HG03342 (cell line): ENCODE measurements at regions not wholly inside any gene's neighbourhood (a gene's known extent, or its start where the extent isn't known, plus 50 kb on each side); places are given as distances from the start of the nearest gene placed in this dataset.

Experiments used
- ATAC-seq: cut with Tn5 transposase; IDR thresholded peaks from one replicate; pipeline ENCODE4 v1.9.1; 2021; ENCODE audit warnings: mild to moderate bottlenecking, moderate library complexity; ENCODE audit not compliant: unreplicated experiment

DNA sequence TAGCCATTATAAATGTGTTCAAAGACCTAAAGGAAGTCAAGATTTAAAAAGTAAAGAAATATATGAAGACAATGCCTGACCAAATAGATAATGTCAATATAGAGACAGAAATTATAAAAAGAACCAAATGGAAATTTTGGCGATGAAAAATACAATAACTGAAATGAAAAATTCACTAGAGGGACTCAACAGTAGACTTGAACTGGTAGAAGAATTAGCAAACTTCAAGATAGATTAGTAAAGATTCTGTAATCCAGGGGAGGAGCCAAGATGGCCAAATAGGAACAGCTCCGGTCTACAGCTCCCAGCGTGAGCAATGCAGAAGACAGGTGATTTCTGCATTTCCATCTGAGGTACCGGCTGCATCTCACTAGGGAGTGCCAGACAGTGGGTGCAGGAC is 433.2 kb downstream of the HINT1 start:
- no peak for ATAC-seq

DNA sequence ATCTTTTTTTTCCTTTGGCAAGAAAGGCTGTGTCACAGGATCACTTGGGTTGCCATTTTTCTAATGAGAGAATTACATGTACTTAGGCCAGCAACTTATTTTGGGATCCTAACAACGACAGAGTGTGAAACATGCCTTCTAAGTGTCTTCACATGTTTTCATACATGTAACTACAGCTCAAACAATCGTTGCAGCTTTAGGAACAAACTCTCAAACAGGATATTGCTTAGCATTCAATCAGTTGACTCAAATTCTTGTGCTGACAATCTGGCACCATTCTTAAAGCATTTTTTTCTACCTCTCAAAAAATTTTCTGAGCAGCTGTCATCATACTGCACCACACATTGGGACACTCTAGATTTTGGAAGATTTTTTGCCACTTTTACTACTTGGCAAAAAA is 435.5 kb downstream of the HINT1 start:
- no peak for ATAC-seq

DNA sequence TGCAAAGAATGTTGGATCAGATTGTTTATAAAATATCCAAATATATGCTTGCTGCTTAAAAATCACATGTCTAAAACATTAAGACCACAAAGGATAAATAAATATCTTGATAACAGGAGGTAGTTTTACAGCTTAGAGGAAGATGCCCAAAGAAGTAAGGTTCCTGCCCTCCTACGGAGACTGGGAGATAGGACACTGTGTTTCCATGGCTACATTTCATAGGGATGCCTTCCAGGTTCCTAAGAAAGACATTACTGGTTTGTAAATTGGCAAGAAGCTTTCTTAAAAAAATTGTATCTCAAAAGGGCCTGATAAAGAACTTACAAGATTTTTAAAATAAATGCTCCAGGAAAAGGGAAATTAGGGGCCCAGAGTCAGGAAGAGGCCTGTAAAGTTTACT is 437.2 kb downstream of the HINT1 start:
- no peak for ATAC-seq

DNA sequence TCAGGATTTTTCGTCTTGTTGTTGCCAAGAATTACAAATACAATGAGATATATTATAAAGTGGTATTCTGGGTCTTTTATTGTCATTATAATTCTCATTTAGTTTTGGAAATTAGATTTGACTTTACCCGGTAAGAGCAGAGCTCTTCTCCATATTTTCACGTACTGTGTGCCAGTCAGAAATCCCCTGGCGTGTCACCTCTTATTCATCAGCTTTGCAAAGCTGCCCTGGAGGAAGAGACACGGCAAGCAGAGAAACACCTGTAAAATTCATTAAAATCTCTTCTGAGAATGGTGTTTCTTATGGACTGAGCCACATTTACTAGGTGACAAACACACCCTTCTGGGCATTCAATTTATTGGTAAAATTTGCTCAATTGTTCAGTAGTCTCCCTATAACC is 440.4 kb downstream of the HINT1 start:
- ATAC-seq: no peak

DNA sequence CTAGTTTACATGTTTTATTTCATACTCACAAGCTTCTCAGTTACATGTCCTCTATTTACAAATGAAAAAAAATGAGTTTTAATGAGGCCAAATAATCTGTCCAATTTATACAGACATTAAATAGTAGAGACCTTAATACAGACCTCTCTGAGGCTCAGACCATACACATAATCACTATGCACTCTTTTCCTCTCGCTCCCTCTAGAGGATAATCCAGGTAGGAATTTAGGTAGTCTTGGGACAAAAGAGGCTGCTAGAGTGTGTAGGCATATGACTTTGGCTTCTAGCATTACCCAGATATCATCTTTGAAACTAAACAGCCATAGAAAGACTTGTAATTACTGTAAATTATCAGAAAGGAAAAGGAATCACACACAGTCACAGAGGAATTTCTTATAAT is 444.7 kb downstream of the HINT1 start:
- ATAC-seq: peak; percentile 56

DNA sequence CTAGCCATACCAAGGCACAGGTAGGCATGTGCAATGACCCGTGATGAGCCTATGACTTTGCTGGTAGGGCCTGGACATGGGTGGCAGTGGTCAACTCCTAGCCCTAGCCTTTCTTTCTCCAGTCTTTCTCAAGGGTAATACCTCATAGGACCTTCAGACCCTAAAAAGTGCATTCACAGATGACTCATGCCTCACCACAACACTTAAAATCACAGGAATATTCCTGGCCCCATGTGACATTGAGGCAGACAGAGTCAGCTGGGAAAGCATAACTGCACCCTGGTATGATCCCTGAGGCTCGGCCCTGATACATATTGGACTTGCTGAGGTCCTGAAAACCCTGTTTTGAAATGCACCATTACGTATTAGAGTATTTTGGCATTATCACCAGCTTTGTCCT is 449.5 kb downstream of the HINT1 start:
- ATAC-seq: no peak

DNA sequence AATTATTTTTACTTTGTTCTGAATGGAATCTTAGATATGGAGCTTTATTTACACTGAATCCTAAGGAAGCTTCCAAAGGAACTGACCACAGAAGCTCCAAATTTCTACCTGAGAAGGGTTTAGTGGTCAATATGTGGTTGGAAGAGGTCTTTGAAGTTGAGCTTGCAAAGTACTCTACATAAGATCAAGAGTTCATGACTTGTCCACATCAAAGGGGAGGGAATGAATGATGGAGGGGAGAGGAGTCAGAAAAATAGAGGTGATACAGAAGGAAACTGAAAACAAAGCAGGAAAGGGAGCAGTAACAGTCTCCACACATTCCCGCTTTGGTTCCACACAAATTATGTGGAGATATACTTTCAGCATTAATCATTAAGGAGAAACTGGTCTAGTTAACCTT is 450.9 kb downstream of the HINT1 start:
- ATAC-seq: no peak

DNA sequence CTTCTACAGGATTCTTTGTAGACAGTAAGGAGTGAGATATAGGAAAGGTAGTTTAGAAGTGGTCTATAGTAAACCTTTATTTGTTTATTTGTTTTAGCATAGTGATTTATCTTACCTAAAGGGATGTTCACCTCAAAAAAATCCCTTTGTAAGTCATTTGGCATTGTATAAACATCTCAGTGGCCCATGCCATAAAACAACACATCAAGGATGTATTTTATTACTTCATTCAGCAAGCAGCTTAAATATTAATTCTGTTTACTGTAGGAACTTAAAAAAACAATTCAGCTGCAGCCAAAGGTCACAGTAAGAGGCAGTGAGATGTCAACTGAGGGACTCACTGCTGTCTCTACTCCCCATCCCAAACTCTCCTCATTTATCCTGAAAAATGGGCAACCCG is 452.7 kb downstream of the HINT1 start:
- no peak for ATAC-seq

DNA sequence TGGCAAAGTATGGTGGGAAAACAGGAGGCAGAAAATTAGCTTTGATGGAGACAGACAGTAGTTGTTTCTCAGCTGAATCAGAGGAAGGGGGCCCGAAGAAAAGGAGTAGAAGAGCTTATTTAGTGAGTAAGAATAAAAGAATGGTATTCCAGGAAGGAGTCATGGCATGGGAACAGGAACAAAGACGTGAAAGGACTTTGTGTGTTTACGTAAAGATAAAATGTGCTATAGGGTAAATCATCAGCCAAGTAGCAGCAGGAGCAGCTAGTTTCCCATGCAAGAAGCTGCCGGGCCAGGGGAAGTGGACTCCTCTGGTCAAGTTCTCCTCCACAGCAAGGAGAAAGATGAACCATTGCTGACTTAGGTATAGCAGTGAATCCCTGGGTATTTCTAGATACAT is 454.5 kb downstream of the HINT1 start:
- no peak for ATAC-seq

DNA sequence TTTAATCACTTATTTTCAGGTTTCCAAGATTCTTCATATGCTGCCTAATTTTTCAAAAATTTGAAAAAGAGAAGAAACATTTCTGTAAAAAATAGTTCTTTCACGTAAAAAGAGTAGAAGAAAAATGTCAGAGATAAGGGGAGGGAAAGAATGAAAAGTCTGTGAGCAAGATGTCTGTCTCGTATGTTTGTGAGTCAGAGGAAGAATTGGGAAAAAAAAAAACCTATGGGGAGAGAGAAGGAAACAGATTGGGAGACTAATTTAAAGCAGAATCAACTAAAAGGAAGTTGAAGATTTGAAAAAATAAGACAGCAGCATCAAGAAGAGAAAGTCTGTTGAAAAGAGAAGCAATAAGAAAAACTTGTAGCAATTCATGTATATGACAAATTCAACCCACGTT is 456.3 kb downstream of the HINT1 start:
- no peak for ATAC-seq

DNA sequence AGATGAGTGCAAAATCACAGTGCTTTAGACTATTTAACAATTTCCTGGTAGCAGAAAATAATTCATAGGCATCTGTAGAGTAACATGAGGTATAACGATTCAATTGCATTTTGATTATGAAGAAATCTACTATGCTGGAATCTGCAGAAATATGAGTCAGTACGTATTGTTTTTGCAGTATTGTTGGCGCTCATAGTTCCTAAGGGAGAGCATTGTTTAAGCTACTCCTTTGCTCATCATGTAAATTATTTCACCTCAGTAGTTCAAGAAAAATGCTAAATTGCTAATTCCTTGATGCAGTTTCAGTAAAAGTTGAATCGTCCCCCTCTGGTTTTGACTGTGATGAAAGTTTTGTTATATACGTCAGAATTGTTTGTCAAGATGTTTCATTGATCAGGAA is 458.4 kb downstream of the HINT1 start:
- no peak for ATAC-seq

DNA sequence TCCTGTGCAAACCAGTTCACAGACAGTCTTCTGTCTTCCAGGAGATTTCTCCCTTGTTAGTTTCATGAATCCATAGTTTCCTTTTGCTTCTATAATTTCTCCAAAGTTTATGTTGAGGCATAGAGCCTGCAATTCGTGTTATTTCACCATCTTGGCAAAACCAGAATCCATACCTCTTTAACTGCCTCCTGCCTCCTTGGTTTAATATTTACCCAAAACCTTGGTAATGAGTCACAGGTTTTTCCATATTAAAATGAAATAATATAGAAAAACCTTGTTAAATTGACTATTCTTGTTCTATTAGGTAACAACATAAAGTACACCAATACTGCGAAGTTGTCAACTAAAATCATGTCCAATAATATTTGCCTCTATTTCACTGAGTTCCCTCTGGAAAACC is 459.7 kb downstream of the HINT1 start:
- no peak for ATAC-seq

DNA sequence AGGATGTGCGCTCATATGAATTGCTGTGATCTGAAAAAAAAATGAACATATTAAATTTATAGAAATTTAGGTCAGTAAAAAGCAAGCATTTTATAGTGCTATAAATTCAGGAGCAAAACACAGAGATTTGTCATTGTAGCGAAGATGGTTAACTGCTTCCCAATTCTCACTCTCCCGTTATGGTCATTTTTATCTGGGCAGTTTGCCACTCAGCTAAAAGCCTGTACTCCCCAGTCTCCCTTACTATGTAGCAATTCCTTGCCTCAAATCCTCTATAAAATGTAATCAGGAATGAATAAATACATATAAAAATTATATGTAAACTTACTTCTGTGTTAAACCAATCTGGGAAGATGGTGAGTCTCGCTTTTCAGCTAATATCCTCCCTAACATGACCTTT is 471.5 kb downstream of the HINT1 start:
- no peak for ATAC-seq

DNA sequence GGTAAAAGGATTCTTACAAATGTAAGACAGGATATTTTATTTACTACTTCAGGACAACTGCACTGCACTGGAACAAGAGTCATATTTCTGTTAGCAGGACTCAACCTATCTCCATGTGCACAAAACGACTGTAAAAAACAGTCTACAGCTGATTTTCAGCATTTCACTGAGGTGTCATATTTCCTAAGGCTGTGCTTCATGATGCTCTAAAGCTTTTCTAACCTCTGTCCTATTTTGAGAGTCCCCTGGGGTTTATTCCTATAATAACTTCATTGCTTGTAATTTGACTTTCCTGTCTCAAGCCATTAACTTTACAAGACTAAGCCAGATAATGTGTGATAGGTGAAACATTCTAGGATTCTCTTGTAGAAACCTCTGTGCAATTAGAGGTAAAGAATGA is 472.3 kb downstream of the HINT1 start:
- no peak for ATAC-seq

DNA sequence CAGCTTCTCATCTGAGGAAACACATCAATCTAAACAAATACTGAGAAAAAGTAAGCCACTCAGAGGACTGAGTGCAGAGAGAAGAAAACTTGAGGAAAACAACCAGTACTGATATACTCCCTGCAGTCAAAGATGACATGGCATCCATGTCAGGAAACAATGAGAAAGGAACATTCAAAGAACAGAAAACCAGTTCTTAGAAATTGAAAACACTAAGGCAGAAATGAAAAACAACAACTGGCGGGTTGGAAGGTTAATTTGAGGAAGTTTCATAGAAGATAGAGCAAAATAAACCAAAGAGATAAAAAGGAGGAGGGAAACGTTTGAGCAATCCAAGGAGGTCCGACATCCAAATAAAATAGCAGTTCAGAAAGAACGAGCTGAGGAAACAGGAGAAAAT is 475.2 kb downstream of the HINT1 start:
- no peak for ATAC-seq

DNA sequence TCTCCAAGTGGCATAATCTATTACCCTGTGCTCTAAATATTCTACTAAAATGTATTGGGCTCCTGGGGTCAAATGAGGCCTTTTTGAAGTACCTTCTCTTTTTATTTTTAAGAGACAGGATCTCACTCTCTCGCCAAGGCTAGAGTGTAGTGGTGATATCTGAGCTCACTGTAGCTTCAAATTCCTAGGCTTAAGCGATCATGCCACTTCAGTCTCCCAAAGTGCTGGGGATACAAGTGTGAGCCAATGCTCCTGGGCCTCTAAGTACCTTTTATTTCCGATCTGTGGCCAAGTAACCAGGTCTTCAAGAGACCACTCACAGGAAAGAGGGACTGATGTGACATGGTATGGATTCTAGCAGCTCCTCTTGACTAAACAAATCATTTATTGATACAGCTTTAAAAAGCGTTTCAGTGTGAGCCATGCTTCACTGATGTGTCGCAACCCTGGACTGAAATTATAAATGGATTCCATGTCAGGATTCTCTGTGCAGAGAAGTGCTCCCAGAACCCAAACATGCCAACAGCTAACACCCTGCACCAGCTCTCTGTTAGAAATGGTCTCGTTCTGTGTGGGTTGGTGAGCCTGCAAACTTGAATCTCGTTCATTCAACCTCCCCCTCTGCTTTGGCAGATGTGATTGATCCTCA is 477.8 kb downstream of the HINT1 start:
- no peak for ATAC-seq

DNA sequence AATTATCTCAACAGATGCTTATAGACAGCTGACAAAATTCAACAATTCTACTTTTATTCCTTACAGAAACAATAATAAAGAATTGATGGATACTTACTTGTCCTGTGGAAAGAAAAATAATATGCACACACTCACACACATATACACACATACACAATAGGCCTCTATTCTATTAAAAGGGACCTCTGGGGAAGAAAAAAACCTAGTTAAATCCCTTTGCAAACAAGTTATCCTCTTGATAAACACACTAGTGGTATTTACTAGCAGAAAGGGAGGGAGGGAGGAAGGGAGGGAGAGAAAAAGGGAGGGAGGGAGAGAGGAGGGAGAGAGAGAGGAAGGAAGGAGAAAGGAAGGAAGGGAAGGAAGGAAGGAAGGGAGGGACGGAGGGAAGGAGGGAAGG is 486.4 kb downstream of the HINT1 start:
- no peak for ATAC-seq

DNA sequence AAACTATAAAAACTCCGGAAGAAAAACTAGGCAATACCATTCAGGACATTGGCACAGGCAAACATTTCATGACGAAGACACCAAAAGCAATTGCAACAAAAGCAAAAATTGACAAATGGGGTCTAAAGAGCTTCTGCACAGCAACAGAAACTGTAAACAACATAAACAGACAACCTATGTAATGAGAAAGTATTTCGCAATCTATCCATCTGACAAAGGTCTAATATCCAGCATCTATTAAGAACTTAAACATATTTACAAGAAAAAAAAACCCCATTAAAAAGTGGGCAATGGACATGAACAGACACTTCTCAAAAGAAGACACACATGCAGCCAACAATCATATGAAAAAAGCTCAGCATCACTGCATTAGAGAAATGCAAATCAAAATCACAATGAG is 498.6 kb downstream of the HINT1 start:
- ATAC-seq: no peak

DNA sequence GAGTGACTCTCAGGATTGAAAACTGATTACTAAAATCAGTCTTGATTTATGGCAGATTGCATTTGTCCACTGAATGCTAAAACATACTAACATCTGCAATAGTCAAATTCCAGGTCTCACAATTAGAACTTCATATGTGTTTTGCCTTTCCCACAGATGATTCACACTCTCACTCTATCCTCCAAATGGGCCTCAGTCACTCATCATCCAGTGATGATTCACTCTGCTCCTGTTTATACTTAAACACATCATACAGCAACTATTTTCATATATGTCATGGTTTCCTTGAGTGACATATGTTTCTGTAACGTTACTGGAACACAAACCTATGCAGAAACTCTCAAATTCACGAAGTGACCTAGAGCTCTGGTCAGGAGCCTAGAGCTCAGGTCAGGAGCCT is 512.9 kb downstream of the HINT1 start:
- ATAC-seq: no peak

DNA sequence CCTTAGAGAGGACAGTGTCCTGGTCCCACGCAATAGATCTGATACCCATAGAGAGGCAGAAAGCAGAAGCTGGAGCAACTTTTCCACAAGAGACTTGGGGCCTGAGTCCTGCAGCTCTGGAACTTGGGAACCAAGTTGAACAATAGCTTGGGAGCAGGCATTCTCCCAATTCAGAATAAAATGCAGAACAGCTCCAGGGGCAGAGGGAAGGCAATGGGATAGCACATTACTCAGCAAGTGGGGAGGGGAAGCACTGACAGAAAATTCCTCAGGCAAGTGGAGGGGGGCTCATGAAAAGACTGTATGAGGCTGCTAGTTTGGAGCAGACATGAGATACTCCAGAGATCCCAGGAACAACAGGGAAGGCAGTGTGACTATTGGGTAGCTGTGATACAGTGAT is 513.6 kb downstream of the HINT1 start:
- no peak for ATAC-seq

DNA sequence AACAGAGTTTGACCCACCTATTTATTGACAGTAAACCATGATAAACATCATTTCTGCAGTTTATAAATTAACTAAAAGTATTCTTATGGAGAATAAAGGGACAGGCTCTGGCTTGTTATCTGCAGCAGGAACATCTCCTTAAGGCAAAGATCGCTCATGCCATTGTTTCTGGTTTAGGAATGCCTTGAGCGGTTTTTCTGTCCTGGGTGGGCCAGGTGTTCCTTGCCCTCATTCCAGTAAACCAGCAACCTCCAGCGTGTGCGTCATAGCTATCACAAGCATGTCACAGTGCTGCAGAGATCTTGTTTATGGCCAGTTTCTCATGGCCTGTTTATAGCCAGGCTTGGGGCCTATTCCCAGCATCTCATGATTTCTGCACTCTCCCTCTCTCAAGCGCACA is 521.7 kb downstream of the HINT1 start:
- no peak for ATAC-seq

DNA sequence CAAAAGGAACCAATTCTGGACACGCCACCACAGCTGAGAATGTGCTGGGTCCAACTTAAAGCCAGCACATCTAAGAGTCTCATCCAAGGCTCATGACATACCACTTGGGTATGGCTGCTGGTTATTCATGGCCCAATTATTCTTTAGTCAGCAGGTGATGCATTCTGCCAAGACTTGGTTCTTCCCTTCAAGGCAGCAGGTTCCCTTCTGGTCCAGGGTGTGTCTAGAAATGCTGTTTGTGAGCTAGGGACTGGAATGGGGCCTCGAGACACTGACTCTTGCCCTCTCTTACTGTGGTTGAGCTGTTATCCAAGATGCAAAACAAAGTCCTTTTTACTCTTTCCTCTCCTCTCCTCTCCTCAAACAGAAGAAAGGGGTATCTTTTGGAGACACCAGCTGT is 522.6 kb downstream of the HINT1 start:
- ATAC-seq: no peak

DNA sequence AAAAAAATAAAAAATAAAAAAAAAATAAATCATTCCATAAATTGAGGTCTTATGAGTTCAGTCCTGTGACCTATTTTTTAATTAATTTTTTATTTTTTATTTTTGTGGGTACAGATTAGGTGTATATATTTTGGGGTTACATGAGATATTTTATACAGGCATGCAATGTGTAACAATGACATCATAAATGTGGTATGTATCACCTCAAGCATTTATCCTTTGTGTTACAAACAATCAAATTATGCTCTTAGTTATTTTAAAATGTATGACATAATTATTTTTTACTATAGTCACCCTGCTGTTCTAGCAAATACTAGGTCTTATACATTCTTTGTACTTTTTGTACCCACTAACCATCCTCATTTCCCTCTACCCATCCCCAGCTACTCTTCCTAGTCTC is 537.9 kb downstream of the HINT1 start:
- no peak for ATAC-seq

DNA sequence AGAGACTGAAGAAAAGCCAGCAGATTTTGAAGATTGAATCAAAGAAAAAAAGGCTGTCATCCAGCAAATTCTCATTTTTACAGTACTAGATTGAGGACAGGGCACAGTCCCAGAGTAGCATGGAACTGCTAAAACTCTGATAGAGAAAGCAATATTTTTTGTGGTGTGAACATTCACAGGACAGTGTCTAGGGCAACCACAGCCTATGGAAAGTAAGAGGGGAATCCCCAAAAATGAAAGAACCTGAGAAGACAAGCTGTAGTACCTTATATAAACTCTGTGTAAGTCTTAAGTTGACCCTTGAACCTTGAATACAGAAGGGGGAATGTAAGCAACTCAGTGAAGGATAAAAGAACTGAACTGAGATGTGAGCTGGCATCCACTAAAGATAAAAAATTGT is 540.3 kb downstream of the HINT1 start:
- no peak for ATAC-seq
